Lung (tissue), 11 donors: ENCODE measurements at regions not wholly inside any gene's neighbourhood (a gene's known extent, or its start where the extent isn't known, plus 50 kb on each side); places are given as distances from the start of the nearest gene placed in this dataset.
A peak's percentile ranks its signal among the peaks of the same experiment; 100 is the strongest.

Experiments used
- ATAC-seq: fragments of 200-7000 bp; cut with Tn5 transposase; one replicate; pipeline ENCODE4 v1.9.1; 2020; ENCODE audit warnings: moderate number of reproducible peaks; ENCODE audit not compliant: insufficient read depth, low FRiP score
- DNase-seq, 3 donors: peaks; one replicate each; pipeline ENCODE4 v3.0.0-alpha.2; 2013 to 2017
- H3K27ac ChIP-seq, 2 donors: one replicate each; pipeline ENCODE4 v1.5.1; 2013; ENCODE audit warnings: mild to moderate bottlenecking in 2 of 2, moderate library complexity in 2 of 2, control low read depth in 1 of 2, inconsistent platforms in 1 of 2, low read depth in 1 of 2, low read length in 1 of 2
- H3K27me3 ChIP-seq, 3 donors: one replicate each; pipeline ENCODE4 v1.5.1; 2013; ENCODE audit warnings: low read length in 2 of 3; ENCODE audit not compliant: control insufficient read depth in 3 of 3, insufficient read depth in 3 of 3
- H3K36me3 ChIP-seq, 4 donors: one replicate each; pipeline ENCODE4 v1.5.1; 2013; ENCODE audit warnings: low read length in 4 of 4, mild to moderate bottlenecking in 1 of 4, moderate library complexity in 1 of 4; ENCODE audit not compliant: control insufficient read depth in 4 of 4, insufficient read depth in 4 of 4
- H3K4me1 ChIP-seq, 5 donors: one replicate each; pipeline ENCODE4 v1.5.1; 2013; ENCODE audit warnings: low read length in 5 of 5, mild to moderate bottlenecking in 2 of 5, moderate library complexity in 1 of 5; ENCODE audit not compliant: control insufficient read depth in 5 of 5, insufficient read depth in 5 of 5
- H3K4me3 ChIP-seq: one replicate; pipeline ENCODE4 v1.5.1; 2013; ENCODE audit warnings: mild to moderate bottlenecking, control low read depth, moderate library complexity
- H3K9ac ChIP-seq, 2 donors: one replicate each; pipeline ENCODE4 v1.5.1; 2013; ENCODE audit warnings: low read length in 2 of 2, control low read depth in 1 of 2; ENCODE audit not compliant: insufficient read depth in 1 of 2
- H3K9me3 ChIP-seq, 4 donors: one replicate each; pipeline ENCODE4 v1.5.1; 2013; ENCODE audit warnings: low read length in 3 of 4, mild to moderate bottlenecking in 1 of 4, moderate library complexity in 1 of 4; ENCODE audit not compliant: control insufficient read depth in 4 of 4, insufficient read depth in 3 of 4
- CTCF ChIP-seq: IDR thresholded peaks from 2 replicates; pipeline ENCODE4 v1.5.1; 2012; ENCODE audit warnings: mild to moderate bottlenecking; ENCODE audit errors: control extremely low read depth, extremely low read depth
- WGBS, 2 donors: extraction: QIAGEN DNeasy Blood & Tissue Kit; methylation state at CpG; one replicate each; pipeline ENCODE4 v1.1.7; 2013; 5-methylcytosine and 5-hydroxymethylcytosine counted together
- donor health status: control.
- donor health status: control.
- donor health status: Bipolar disorder and iron deficiency.
- donor health status: healthy.
- donor health status: DM: yes; HTN: yes; CAD: no.

GRCh38 chr5:87054821-87055220 lies 212.9 kb upstream of the RASA1 start:
- TF ChIP-seq CTCF = no peak
- Histone ChIP-seq H3K27me3 (no peaks in the 10 kb centered on the region), H3K9ac (no peak overlapping the region), H3K4me1 (no peaks in the 10 kb centered on the region), H3K9me3 (peaks cover 0 to 2% (median 0%) of the 10 kb centered on the region in 4 donors), H3K4me3 (no peak overlapping the region), H3K27ac (no peak overlapping the region), H3K36me3 (no peaks in the 10 kb centered on the region)
- ATAC-seq = no peak
- no peak for DNase-seq

- no peaks in the 10 kb centered on the region for H3K36me3 ChIP-seq
- DNase-seq = no peak
- no peak for TF ChIP-seq CTCF
- no peak for ATAC-seq
- H3K27ac ChIP-seq = no peak overlapping the region
- no peaks in the 10 kb centered on the region for H3K27me3 ChIP-seq
- H3K4me1 ChIP-seq = no peaks in the 10 kb centered on the region
- H3K9me3 ChIP-seq = peaks cover 0 to 4% (median 0%) of the 10 kb centered on the region in 4 donors
- H3K4me3 ChIP-seq = no peak overlapping the region
- H3K9ac ChIP-seq = no peak overlapping the region
- 91 to 96% methylated on average over 1 of the region's 1 CpG for WGBS, 2 donors
Observed at GRCh38 chr5:87061046-87061445, 206.6 kb upstream of the RASA1 start.

- no peak overlapping the region for H3K9ac ChIP-seq
- WGBS, 2 donors = 84 to 95% methylated on average over 2 of the region's 2 CpGs
- DNase-seq (no peak), ATAC-seq (no peak)
- H3K9me3 ChIP-seq = no peaks in the 10 kb centered on the region
- TF ChIP-seq CTCF = no peak
- H3K27me3 ChIP-seq = no peaks in the 10 kb centered on the region
- H3K4me1 ChIP-seq = no peaks in the 10 kb centered on the region
- no peak overlapping the region for H3K27ac ChIP-seq
- no peaks in the 10 kb centered on the region for H3K36me3 ChIP-seq
- no peak overlapping the region for H3K4me3 ChIP-seq
Observed at GRCh38 chr5:87069311-87069710, 198.4 kb upstream of the RASA1 start.

GRCh38 chr5:87069974-87070608 lies 197.6 kb upstream of the RASA1 start:
- no peak for ATAC-seq
- Histone ChIP-seq H3K36me3 (no peaks in the 10 kb centered on the region), H3K27ac (no peak overlapping the region), H3K9ac (no peak overlapping the region), H3K27me3 (no peaks in the 10 kb centered on the region), H3K9me3 (no peaks in the 10 kb centered on the region), H3K4me3 (no peak overlapping the region), H3K4me1 (no peaks in the 10 kb centered on the region)
- peak; percentile 10 to 42 (median 19) for DNase-seq
- TF ChIP-seq CTCF = no peak
- 59 to 62% methylated on average over 3 of the region's 3 CpGs for WGBS, 2 donors
